Neural progenitor cell (in vitro differentiated cells): ENCODE measurements at regions not wholly inside any gene's neighbourhood (a gene's known extent, or its start where the extent isn't known, plus 50 kb on each side); places are given as distances from the start of the nearest gene placed in this dataset.

Experiments
- DNase-seq: peaks from one replicate; pipeline ENCODE4 v3.0.0-alpha.2; 2016; ENCODE audit warnings: low spot score
- H2AFZ ChIP-seq: fragments of 200-600 bp; sonication (generic); replicated peaks from 2 replicates; pipeline ENCODE4 v1.6.1; 2016; ENCODE audit warnings: antibody characterized with exemption
- H3F3A ChIP-seq: fragments of 200-600 bp; sonication (generic); 2 replicates; pipeline ENCODE4 v1.6.1; 2016; ENCODE audit warnings: antibody characterized with exemption, low read depth
- H3K27ac ChIP-seq: fragments of 200-600 bp; sonication (generic); 2 replicates; pipeline ENCODE4 v1.5.1; 2016; ENCODE audit warnings: mild to moderate bottlenecking
- H3K27me3 ChIP-seq: fragments of 200-600 bp; sonication (generic); 2 replicates; pipeline ENCODE4 v1.6.1; 2016; ENCODE audit warnings: mild to moderate bottlenecking, moderate library complexity
- H3K36me3 ChIP-seq: fragments of 200-600 bp; sonication (generic); 2 replicates; pipeline ENCODE4 v1.5.1; 2016
- H3K4me1 ChIP-seq: fragments of 200-600 bp; sonication (generic); 2 replicates; pipeline ENCODE4 v1.6.1; 2016; ENCODE audit warnings: mixed run types
- H3K4me2 ChIP-seq: fragments of 200-600 bp; sonication (generic); 2 replicates; pipeline ENCODE4 v1.6.1; 2016
- H3K4me3 ChIP-seq: fragments of 200-600 bp; sonication (generic); 2 replicates; pipeline ENCODE4 v1.5.1; 2016
- H3K79me2 ChIP-seq: fragments of 200-600 bp; sonication (generic); 2 replicates; pipeline ENCODE4 v1.6.1; 2016; ENCODE audit warnings: low read depth
- H3K9ac ChIP-seq: fragments of 200-600 bp; sonication (generic); 2 replicates; pipeline ENCODE4 v1.6.1; 2016
- H3K9me3 ChIP-seq: fragments of 200-600 bp; sonication (generic); 2 replicates; pipeline ENCODE4 v1.5.1; 2016; ENCODE audit warnings: low read depth
- H4K20me1 ChIP-seq: fragments of 200-600 bp; sonication (generic); 2 replicates; pipeline ENCODE4 v1.6.1; 2016; ENCODE audit warnings: low read depth
- H3K27ac Mint-ChIP-seq: 3 replicates; pipeline ENCODE4 v1.8.0; 2021; ENCODE audit warnings: mixed read lengths
- H3K27me3 Mint-ChIP-seq: 2 replicates; pipeline ENCODE4 v1.8.0; 2022; ENCODE audit warnings: low read depth, mild to moderate bottlenecking, inconsistent platforms, moderate library complexity, mixed read lengths; ENCODE audit not compliant: insufficient read depth
- H3K36me3 Mint-ChIP-seq: 3 replicates; pipeline ENCODE4 v1.8.0; 2021; ENCODE audit warnings: mixed read lengths
- H3K4me1 Mint-ChIP-seq: 3 replicates; pipeline ENCODE4 v1.8.0; 2021; ENCODE audit warnings: mixed read lengths
- H3K4me3 Mint-ChIP-seq: 3 replicates; pipeline ENCODE4 v1.8.0; 2021; ENCODE audit warnings: mild to moderate bottlenecking, moderate library complexity, mixed read lengths
- H3K9me3 Mint-ChIP-seq: 3 replicates; pipeline ENCODE4 v1.8.0; 2020; ENCODE audit warnings: mixed read lengths
- EZH2 ChIP-seq: fragments of 200-600 bp; sonication (generic); IDR thresholded peaks from 2 replicates; pipeline ENCODE4 v1.6.1; 2017; ENCODE audit warnings: antibody characterized with exemption, mild to moderate bottlenecking, moderate library complexity
- EZH2phosphoT487 ChIP-seq: fragments of 200-600 bp; sonication (generic); IDR thresholded peaks from 2 replicates; pipeline ENCODE4 v1.6.1; 2017; ENCODE audit warnings: antibody characterized with exemption
- TF ChIP-seq, protein P1 (sequence below): fragments of 200-600 bp; sonication (generic); IDR thresholded peaks from 2 replicates; pipeline ENCODE4 v1.5.1; 2017; ENCODE audit warnings: antibody characterized with exemption, mild to moderate bottlenecking

DNA sequence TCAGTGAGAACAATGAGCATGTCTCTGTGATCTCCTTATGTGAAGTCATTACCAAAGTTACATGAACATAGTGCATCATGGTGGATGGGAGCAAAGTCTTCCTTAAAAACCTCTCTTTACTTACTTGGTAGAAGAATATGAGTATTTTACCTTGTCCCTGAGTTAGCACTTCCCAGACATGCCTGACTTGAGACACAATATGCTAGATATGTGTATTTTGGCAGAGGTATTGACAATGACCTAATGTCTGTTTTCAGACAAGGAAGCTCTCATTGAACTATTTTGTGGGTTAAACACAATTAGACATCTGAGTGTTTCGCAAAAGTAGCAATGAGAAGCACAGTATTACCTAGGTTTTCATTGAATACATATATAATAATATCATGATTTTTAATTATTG is 99.1 kb upstream of the MC4R start:
- Histone ChIP-seq H3K9ac (no peak overlapping the region), H3K27me3 (no peaks in the 10 kb centered on the region), H4K20me1 (no peaks in the 10 kb centered on the region), H3F3A (no peaks in the 10 kb centered on the region), H3K4me1 (no peaks in the 10 kb centered on the region), H3K27ac (no peak overlapping the region), H2AFZ (no peak overlapping the region), H3K4me2 (no peak overlapping the region), H3K9me3 (no peaks in the 10 kb centered on the region), H3K79me2 (no peaks in the 10 kb centered on the region), H3K4me3 (no peak overlapping the region), H3K36me3 (no peaks in the 10 kb centered on the region)
- Mint-ChIP-seq H3K27ac (no peak overlapping the region), H3K4me1 (peaks cover 6% of the 10 kb centered on the region), H3K36me3 (no peaks in the 10 kb centered on the region), H3K9me3 (peaks cover 4% of the 10 kb centered on the region), H3K27me3 (no peaks in the 10 kb centered on the region), H3K4me3 (no peak overlapping the region)
- no peak for DNase-seq
- TF ChIP-seq EZH2phosphoT487 (no peak), EZH2 (no peak)
- TF ChIP-seq, protein P1, sequence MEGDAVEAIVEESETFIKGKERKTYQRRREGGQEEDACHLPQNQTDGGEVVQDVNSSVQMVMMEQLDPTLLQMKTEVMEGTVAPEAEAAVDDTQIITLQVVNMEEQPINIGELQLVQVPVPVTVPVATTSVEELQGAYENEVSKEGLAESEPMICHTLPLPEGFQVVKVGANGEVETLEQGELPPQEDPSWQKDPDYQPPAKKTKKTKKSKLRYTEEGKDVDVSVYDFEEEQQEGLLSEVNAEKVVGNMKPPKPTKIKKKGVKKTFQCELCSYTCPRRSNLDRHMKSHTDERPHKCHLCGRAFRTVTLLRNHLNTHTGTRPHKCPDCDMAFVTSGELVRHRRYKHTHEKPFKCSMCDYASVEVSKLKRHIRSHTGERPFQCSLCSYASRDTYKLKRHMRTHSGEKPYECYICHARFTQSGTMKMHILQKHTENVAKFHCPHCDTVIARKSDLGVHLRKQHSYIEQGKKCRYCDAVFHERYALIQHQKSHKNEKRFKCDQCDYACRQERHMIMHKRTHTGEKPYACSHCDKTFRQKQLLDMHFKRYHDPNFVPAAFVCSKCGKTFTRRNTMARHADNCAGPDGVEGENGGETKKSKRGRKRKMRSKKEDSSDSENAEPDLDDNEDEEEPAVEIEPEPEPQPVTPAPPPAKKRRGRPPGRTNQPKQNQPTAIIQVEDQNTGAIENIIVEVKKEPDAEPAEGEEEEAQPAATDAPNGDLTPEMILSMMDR = no peak

DNA sequence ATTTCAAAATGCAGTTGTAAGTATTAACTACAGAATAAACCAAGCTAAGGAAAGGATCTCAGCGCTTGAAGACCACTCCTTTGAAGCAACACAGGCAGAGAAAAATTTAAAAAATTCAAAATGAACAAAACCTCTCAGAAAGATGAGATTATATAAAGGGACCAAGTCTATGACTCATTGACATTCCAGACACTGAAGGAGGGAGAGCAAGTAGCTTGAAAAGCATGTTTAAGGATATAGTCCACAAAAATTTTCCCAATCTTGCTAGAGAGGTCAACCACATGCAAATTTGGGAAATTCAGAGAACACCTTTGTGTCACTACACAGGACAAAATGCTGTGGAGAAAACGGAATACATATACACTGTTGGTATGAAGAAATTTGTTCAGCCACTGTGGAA is 112.6 kb upstream of the MC4R start:
- H3K27me3 ChIP-seq = no peaks in the 10 kb centered on the region
- no peak overlapping the region for H2AFZ ChIP-seq
- H3K79me2 ChIP-seq = no peaks in the 10 kb centered on the region
- H3K4me3 Mint-ChIP-seq = no peak overlapping the region
- no peaks in the 10 kb centered on the region for H3K4me1 ChIP-seq
- no peaks in the 10 kb centered on the region for H3K9me3 ChIP-seq
- H3K4me2 ChIP-seq = no peak overlapping the region
- no peaks in the 10 kb centered on the region for H4K20me1 ChIP-seq
- H3F3A ChIP-seq = no peaks in the 10 kb centered on the region
- H3K27ac Mint-ChIP-seq = no peak overlapping the region
- no peaks in the 10 kb centered on the region for H3K9me3 Mint-ChIP-seq
- no peak overlapping the region for H3K4me3 ChIP-seq
- TF ChIP-seq EZH2phosphoT487 (no peak), EZH2 (no peak)
- TF ChIP-seq, protein P1 = no peak
- peaks cover 2% of the 10 kb centered on the region for H3K27me3 Mint-ChIP-seq
- DNase-seq = no peak
- H3K36me3 ChIP-seq = no peaks in the 10 kb centered on the region
- peaks cover 3% of the 10 kb centered on the region for H3K36me3 Mint-ChIP-seq
- no peak overlapping the region for H3K27ac ChIP-seq
- H3K4me1 Mint-ChIP-seq = no peaks in the 10 kb centered on the region
- H3K9ac ChIP-seq = no peak overlapping the region

- no peaks in the 10 kb centered on the region for H3K9me3 Mint-ChIP-seq
- H3K27ac ChIP-seq = no peak overlapping the region
- no peaks in the 10 kb centered on the region for H3F3A ChIP-seq
- peaks cover 10% of the 10 kb centered on the region for H3K4me1 Mint-ChIP-seq
- H3K4me2 ChIP-seq = no peak overlapping the region
- no peak overlapping the region for H3K27ac Mint-ChIP-seq
- no peaks in the 10 kb centered on the region for H3K36me3 Mint-ChIP-seq
- no peaks in the 10 kb centered on the region for H3K9me3 ChIP-seq
- H3K27me3 Mint-ChIP-seq = peaks cover 2% of the 10 kb centered on the region
- no peak overlapping the region for H2AFZ ChIP-seq
- H3K36me3 ChIP-seq = no peaks in the 10 kb centered on the region
- H3K9ac ChIP-seq = no peak overlapping the region
- H3K79me2 ChIP-seq = no peaks in the 10 kb centered on the region
- no peaks in the 10 kb centered on the region for H3K4me1 ChIP-seq
- DNase-seq = peak; percentile 8
- H4K20me1 ChIP-seq = no peaks in the 10 kb centered on the region
- peaks cover 17% of the 10 kb centered on the region for H3K27me3 ChIP-seq
- TF ChIP-seq EZH2 = no peak
- TF ChIP-seq, protein P1 = no peak
- no peak for TF ChIP-seq EZH2phosphoT487
- H3K4me3 ChIP-seq = no peak overlapping the region
- H3K4me3 Mint-ChIP-seq = no peak overlapping the region
Measured at GRCh38 chr18:60493066-60493465, 120.5 kb upstream of the MC4R start.
